HG03378 (cell line): ENCODE measurements at regions not wholly inside any gene's neighbourhood (a gene's known extent, or its start where the extent isn't known, plus 50 kb on each side); places are given as distances from the start of the nearest gene placed in this dataset.

Source experiments
- ATAC-seq: cut with Tn5 transposase; IDR thresholded peaks from one replicate; pipeline ENCODE4 v1.9.1; 2021; ENCODE audit warnings: mild to moderate bottlenecking, moderate library complexity; ENCODE audit not compliant: unreplicated experiment

GRCh38 chr18:43570593-43570992 is 293.3 kb upstream of the SYT4 start:
- no peak for ATAC-seq

GRCh38 chr18:43571078-43571689 is 293.9 kb upstream of the SYT4 start:
- peak; percentile 51 for ATAC-seq

GRCh38 chr18:43572163-43572562 is 294.9 kb upstream of the SYT4 start:
- peak; percentile 73 for ATAC-seq

GRCh38 chr18:43574974-43575373 is 297.7 kb upstream of the SYT4 start:
- no peak for ATAC-seq

GRCh38 chr18:43578211-43578610 is 300.9 kb upstream of the SYT4 start:
- no peak for ATAC-seq

- no peak for ATAC-seq
These were observed 301.4 kb upstream of the SYT4 start for GRCh38 chr18:43578706-43579105.

GRCh38 chr18:43581936-43582519 is 304.7 kb upstream of the SYT4 start:
- no peak for ATAC-seq

- peak; percentile 83 for ATAC-seq
These were observed 310.4 kb upstream of the SYT4 start for GRCh38 chr18:43587538-43588153.

GRCh38 chr18:43588838-43589237 is 311.5 kb upstream of the SYT4 start:
- no peak for ATAC-seq

GRCh38 chr18:43589611-43590151 is 312.4 kb upstream of the SYT4 start:
- no peak for ATAC-seq

GRCh38 chr18:43590182-43590903 is 313.1 kb upstream of the SYT4 start:
- ATAC-seq, result no peak

- ATAC-seq, result no peak
These were observed 315.0 kb upstream of the SYT4 start for GRCh38 chr18:43592269-43592668.

GRCh38 chr18:43596105-43596712 is 318.9 kb upstream of the SYT4 start:
- peak; percentile 94 for ATAC-seq

GRCh38 chr18:43601432-43601831 is 324.1 kb upstream of the SYT4 start:
- no peak for ATAC-seq

GRCh38 chr18:43605224-43605623 is 327.9 kb upstream of the SYT4 start:
- ATAC-seq, result no peak

- ATAC-seq, result no peak
These were observed 329.5 kb upstream of the SYT4 start for GRCh38 chr18:43606795-43607194.

GRCh38 chr18:43620936-43621335 is 343.6 kb upstream of the SYT4 start:
- peak; percentile 88 for ATAC-seq

- no peak for ATAC-seq
These were observed 344.7 kb upstream of the SYT4 start for GRCh38 chr18:43622024-43622423.

GRCh38 chr18:43625582-43625981 is 348.3 kb upstream of the SYT4 start:
- no peak for ATAC-seq

- no peak for ATAC-seq
These were observed 350.7 kb upstream of the SYT4 start for GRCh38 chr18:43627848-43628530.

GRCh38 chr18:43634994-43635393 is 357.7 kb upstream of the SYT4 start:
- no peak for ATAC-seq
